Mesenchymal stem cell (in vitro differentiated cells and primary cell): ENCODE measurements at regions not wholly inside any gene's neighbourhood (a gene's known extent, or its start where the extent isn't known, plus 50 kb on each side); places are given as distances from the start of the nearest gene placed in this dataset.

Experiments used
- DNase-seq: peaks from one replicate; pipeline ENCODE4 v3.0.0-alpha.2; 2013
- H2AFZ ChIP-seq: one replicate; pipeline ENCODE4 v1.6.1; 2013; ENCODE audit warnings: low read depth, mild to moderate bottlenecking, control low read depth, inconsistent platforms, low read length, moderate library complexity
- H2AK5ac ChIP-seq: 2 replicates; pipeline ENCODE4 v1.6.1; 2013; ENCODE audit warnings: low read length, moderate library complexity, mild to moderate bottlenecking, inconsistent platforms; ENCODE audit not compliant: severe bottlenecking
- H2BK120ac ChIP-seq: one replicate; pipeline ENCODE4 v1.6.1; 2013; ENCODE audit warnings: low read depth, mild to moderate bottlenecking, inconsistent platforms, low read length, moderate library complexity
- H2BK12ac ChIP-seq, 2 experiments: one replicate each; pipeline ENCODE4 v1.6.1; 2013; ENCODE audit warnings: inconsistent platforms in 2 of 2, low read length in 2 of 2, mild to moderate bottlenecking in 2 of 2, moderate library complexity in 2 of 2, control low read depth in 1 of 2
- H2BK15ac ChIP-seq: one replicate; pipeline ENCODE4 v1.6.1; 2013; ENCODE audit warnings: mild to moderate bottlenecking, low read depth, inconsistent platforms; ENCODE audit not compliant: poor library complexity, severe bottlenecking
- H2BK5ac ChIP-seq: 2 replicates; pipeline ENCODE4 v1.6.1; 2013; ENCODE audit warnings: low read depth, mild to moderate bottlenecking, low read length, control low read depth, inconsistent platforms; ENCODE audit not compliant: poor library complexity, severe bottlenecking
- H3K14ac ChIP-seq, 2 experiments: one replicate each; pipeline ENCODE4 v1.6.1; 2013; ENCODE audit warnings: inconsistent platforms in 2 of 2, low read length in 2 of 2, control low read depth in 1 of 2, mild to moderate bottlenecking in 1 of 2, moderate library complexity in 1 of 2
- H3K18ac ChIP-seq, 2 experiments: one replicate each; pipeline ENCODE4 v1.6.1; 2013; ENCODE audit warnings: inconsistent platforms in 2 of 2, low read length in 2 of 2, control low read depth in 1 of 2, low read depth in 1 of 2, mild to moderate bottlenecking in 1 of 2
- H3K23ac ChIP-seq, 2 experiments: one replicate each; pipeline ENCODE4 v1.6.1; 2013; ENCODE audit warnings: inconsistent platforms in 2 of 2, low read length in 2 of 2, mild to moderate bottlenecking in 2 of 2, moderate library complexity in 2 of 2, control low read depth in 1 of 2
- H3K27ac ChIP-seq: 2 replicates; pipeline ENCODE4 v1.5.1; 2013; ENCODE audit warnings: mild to moderate bottlenecking, moderate library complexity, low read length, control low read depth, inconsistent platforms; ENCODE audit not compliant: poor library complexity, severe bottlenecking
- H3K27me3 ChIP-seq, 2 experiments: 2 replicates each; pipeline versions ENCODE4 v1.6.1 to v1.7.0; 2013; ENCODE audit warnings: low read length in 2 of 2, mild to moderate bottlenecking in 2 of 2, moderate library complexity in 2 of 2, control low read depth in 1 of 2, inconsistent platforms in 1 of 2; ENCODE audit not compliant: control insufficient read depth in 1 of 2, insufficient read depth in 1 of 2
- H3K36me3 ChIP-seq, 2 experiments: 2 replicates each; pipeline versions ENCODE4 v1.6.1 to v1.7.0; 2013; ENCODE audit warnings: low read length in 2 of 2, control low read depth in 1 of 2, inconsistent platforms in 1 of 2, low read depth in 1 of 2, mild to moderate bottlenecking in 1 of 2; ENCODE audit not compliant: insufficient read depth in 2 of 2, control insufficient read depth in 1 of 2
- H3K4ac ChIP-seq, 2 experiments: one replicate each; pipeline ENCODE4 v1.6.1; 2013; ENCODE audit warnings: inconsistent platforms in 2 of 2, low read length in 2 of 2, mild to moderate bottlenecking in 2 of 2, moderate library complexity in 2 of 2, control low read depth in 1 of 2, low read depth in 1 of 2
- H3K4me1 ChIP-seq: 2 replicates; pipeline ENCODE4 v1.6.1; 2013; ENCODE audit warnings: low read depth, low read length, control low read depth; ENCODE audit not compliant: control insufficient read depth, insufficient read depth
- H3K4me2 ChIP-seq: 2 replicates; pipeline ENCODE4 v1.6.1; 2013; ENCODE audit warnings: low read length, mild to moderate bottlenecking, inconsistent platforms; ENCODE audit not compliant: poor library complexity, severe bottlenecking
- H3K4me3 ChIP-seq, 2 experiments: 2 replicates each; pipeline versions ENCODE4 v1.5.1 to v1.7.0; 2013; ENCODE audit warnings: low read length in 2 of 2, mild to moderate bottlenecking in 2 of 2, control low read depth in 1 of 2, low read depth in 1 of 2; ENCODE audit not compliant: insufficient read depth in 1 of 2
- H3K79me1 ChIP-seq: replicated peaks from 2 replicates; pipeline ENCODE4 v1.6.1; 2013; ENCODE audit warnings: mild to moderate bottlenecking, control low read depth, low read length, inconsistent platforms; ENCODE audit not compliant: poor library complexity, severe bottlenecking
- H3K9ac ChIP-seq: 2 replicates; pipeline ENCODE4 v1.7.0; 2013; ENCODE audit warnings: mild to moderate bottlenecking, low read length, moderate library complexity
- H3K9me3 ChIP-seq: 2 replicates; pipeline ENCODE4 v1.7.0; 2013; ENCODE audit warnings: mild to moderate bottlenecking, low read length; ENCODE audit not compliant: control insufficient read depth
- H4K8ac ChIP-seq: one replicate; pipeline ENCODE4 v1.6.1; 2013; ENCODE audit warnings: inconsistent platforms, mild to moderate bottlenecking, low read length, moderate library complexity
- H4K91ac ChIP-seq: one replicate; pipeline ENCODE4 v1.6.1; 2013; ENCODE audit warnings: mild to moderate bottlenecking, low read length, inconsistent platforms
- WGBS: methylation state at CpG from one replicate; pipeline ENCODE4 v1.1.7; 2013; ENCODE audit warnings: mixed read lengths; 5-methylcytosine and 5-hydroxymethylcytosine counted together

DNA sequence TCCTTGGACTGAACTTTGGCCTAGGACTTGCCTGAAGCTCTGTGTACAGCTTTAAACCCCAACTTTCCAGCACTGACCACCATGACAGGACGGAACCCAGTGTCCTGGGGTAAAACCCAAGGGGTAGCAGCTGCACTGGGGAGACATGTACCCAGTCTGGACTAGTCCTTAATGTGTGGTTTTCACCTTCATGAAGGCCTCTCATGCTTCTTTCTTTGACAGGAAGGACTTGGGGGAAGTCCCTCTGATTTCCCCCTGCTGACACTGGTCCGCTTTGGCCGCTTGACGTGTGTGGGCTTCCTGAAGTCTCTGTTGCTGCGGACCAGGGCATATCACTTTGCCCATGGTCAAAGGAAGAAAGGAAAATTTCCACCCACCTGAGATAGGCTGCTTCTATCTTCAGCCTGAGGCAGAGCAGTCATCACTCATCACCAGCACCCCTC, 66.3 kb upstream of the PRDX6 start:
- Histone ChIP-seq H3K4ac (no peak overlapping the region), H3K4me2 (no peak overlapping the region), H4K8ac (no peak overlapping the region), H2BK120ac (no peak overlapping the region), H2AFZ (no peak overlapping the region), H2AK5ac (no peak overlapping the region), H3K9me3 (no peaks in the 10 kb centered on the region), H3K36me3 (peaks cover 3 to 8% of the 10 kb centered on the region in 2 experiments), H3K79me1 (no peaks in the 10 kb centered on the region), H4K91ac (no peak overlapping the region), H3K4me1 (peaks cover 7% of the 10 kb centered on the region), H3K4me3 (no peak overlapping the region), H3K27ac (no peak overlapping the region), H3K14ac (no peak overlapping the region), H3K27me3 (no peaks in the 10 kb centered on the region), H2BK15ac (no peak overlapping the region), H3K9ac (no peak overlapping the region), H3K23ac (no peak overlapping the region), H2BK12ac (peak overlapping the region in 1 of 2 experiments; percentile 87), H3K18ac (peak overlapping the region in 1 of 2 experiments; percentile 18), H2BK5ac (no peak overlapping the region)
- 98% methylated on average over 5 of the region's 5 CpGs for WGBS
- no peak for DNase-seq

DNA sequence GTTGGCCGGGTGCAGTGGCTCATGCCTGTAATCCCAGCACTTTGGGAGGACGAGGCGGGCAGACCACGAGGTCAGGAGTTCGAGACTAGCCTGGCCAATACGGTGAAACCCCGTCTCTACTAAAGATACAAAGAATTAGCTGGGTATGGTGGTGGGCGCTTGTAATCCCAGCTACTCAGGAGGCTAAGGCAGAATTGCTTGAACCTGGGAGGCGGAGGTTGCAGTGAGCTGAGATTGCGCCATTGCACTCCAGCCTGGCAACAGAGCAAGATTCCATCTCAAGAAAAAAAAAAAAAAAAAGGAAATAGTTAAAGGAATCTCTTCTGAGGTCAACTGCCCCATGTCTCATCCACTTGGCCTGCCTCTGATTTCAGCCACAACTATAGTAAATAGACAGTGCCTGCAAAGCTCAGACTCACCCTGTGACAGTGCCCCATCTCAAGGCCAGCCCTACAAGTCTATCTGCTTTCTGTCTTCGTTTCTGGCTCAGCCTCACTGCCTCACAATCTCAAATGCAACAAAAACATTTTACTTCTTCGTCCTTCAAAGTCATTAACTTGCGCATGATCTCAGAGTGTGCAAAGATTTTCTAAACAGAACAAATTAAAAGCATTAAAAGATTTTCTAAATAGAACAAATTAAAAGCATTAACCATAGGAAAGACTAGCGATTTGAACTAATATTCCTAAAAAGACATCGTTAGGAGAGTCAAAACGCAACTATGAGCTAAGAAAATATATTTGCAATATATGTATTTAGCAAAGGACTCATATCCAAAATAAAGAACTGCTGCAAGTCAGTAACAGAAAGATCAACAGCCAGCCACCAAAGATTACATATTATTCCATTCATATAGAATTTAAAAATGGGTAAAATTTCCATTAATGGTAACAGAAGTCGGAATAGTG, 65.0 kb upstream of the PRDX6 start:
- Histone ChIP-seq H2BK5ac (no peak overlapping the region), H2BK12ac (no peak overlapping the region), H2BK120ac (no peak overlapping the region), H3K14ac (no peak overlapping the region), H4K8ac (no peak overlapping the region), H3K4ac (no peak overlapping the region), H4K91ac (no peak overlapping the region), H3K23ac (no peak overlapping the region), H3K4me3 (no peak overlapping the region), H3K9ac (peak overlapping the region; percentile 21), H3K79me1 (peaks cover 2% of the 10 kb centered on the region), H3K27ac (no peak overlapping the region), H3K36me3 (peaks cover 5 to 12% of the 10 kb centered on the region in 2 experiments), H2AFZ (no peak overlapping the region), H2BK15ac (no peak overlapping the region), H2AK5ac (no peak overlapping the region), H3K4me2 (no peak overlapping the region), H3K18ac (no peak overlapping the region), H3K27me3 (no peaks in the 10 kb centered on the region), H3K4me1 (peaks cover 2% of the 10 kb centered on the region), H3K9me3 (no peaks in the 10 kb centered on the region)
- 63% methylated on average over 11 of the region's 17 CpGs for WGBS
- DNase-seq, result peak; percentile 96

DNA sequence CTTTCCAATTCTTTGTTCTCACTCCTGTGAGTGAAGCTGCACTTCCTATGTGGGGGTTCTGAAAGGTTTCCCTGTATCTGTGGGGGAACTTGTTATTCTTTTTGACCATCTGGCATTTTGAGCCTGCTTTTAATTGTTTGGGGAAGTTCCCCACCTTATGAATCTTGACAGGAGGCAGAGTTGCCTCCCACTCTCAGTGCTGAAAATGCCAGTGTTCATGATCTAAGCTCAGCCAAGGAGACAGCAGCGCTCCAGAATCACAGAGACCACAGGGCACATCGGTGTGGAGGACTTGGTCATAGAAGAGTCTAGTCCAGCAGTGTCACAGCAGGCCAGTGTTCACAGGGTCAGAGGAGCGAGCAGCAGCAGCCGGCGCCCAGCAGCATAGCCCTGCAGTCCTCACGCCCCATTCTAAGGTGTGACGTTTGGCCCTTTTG, 63.8 kb upstream of the PRDX6 start:
- Histone ChIP-seq H3K4me1 (peaks cover 2% of the 10 kb centered on the region), H2AK5ac (no peak overlapping the region), H3K9me3 (no peaks in the 10 kb centered on the region), H3K18ac (peak overlapping the region; percentile 66 to 85), H3K4me2 (no peak overlapping the region), H2BK120ac (no peak overlapping the region), H4K91ac (peak overlapping the region; percentile 55), H2BK15ac (no peak overlapping the region), H3K23ac (no peak overlapping the region), H2AFZ (no peak overlapping the region), H2BK12ac (peak overlapping the region; percentile 0 to 75), H3K27ac (no peak overlapping the region), H3K4me3 (no peak overlapping the region), H3K14ac (no peak overlapping the region), H3K79me1 (peaks cover 2% of the 10 kb centered on the region), H3K4ac (peak overlapping the region in 1 of 2 experiments; percentile 1), H2BK5ac (no peak overlapping the region), H3K9ac (no peak overlapping the region), H3K36me3 (peaks cover 5 to 12% of the 10 kb centered on the region in 2 experiments), H4K8ac (no peak overlapping the region), H3K27me3 (no peaks in the 10 kb centered on the region)
- 96% methylated on average over 7 of the region's 7 CpGs for whole genome bisulfite sequencing
- DNase-seq, result no peak

DNA sequence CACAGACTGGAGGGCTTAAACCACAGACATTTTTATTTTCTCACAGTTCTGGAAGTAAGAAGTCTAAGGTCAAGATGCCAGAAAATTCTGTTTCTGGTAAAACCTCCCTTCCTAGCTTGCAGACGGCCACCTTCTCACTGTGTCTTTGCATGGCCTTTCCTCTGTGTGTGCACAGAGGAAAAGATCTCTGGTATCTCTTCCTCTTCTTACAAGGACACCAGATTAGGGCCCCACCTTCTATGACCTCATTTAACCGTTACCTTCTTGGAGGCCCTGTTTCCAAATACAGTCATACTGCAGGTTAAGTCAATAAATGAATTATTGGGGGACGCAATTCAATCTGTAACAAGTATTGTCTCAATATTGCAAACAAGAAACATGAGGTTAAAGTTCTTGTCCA, 63.0 kb upstream of the PRDX6 start:
- Histone ChIP-seq H3K4me2 (no peak overlapping the region), H3K14ac (no peak overlapping the region), H2BK120ac (no peak overlapping the region), H2AFZ (no peak overlapping the region), H3K23ac (no peak overlapping the region), H3K9me3 (no peaks in the 10 kb centered on the region), H3K27ac (no peak overlapping the region), H2BK15ac (no peak overlapping the region), H4K91ac (no peak overlapping the region), H3K4me3 (no peak overlapping the region), H3K79me1 (peaks cover 2% of the 10 kb centered on the region), H3K27me3 (no peaks in the 10 kb centered on the region), H3K18ac (no peak overlapping the region), H3K9ac (no peak overlapping the region), H3K4ac (no peak overlapping the region), H2BK5ac (no peak overlapping the region), H3K4me1 (peaks cover 2% of the 10 kb centered on the region), H3K36me3 (peaks cover 5 to 12% of the 10 kb centered on the region in 2 experiments), H2BK12ac (no peak overlapping the region), H4K8ac (no peak overlapping the region), H2AK5ac (no peak overlapping the region)
- WGBS, result 93% methylated on average over 2 of the region's 3 CpGs
- DNase-seq, result no peak
